PC-3 (cell line): ENCODE measurements at regions not wholly inside any gene's neighbourhood (a gene's known extent, or its start where the extent isn't known, plus 50 kb on each side); places are given as distances from the start of the nearest gene placed in this dataset.

ENCODE experiments used
- EZH2 ChIP-seq: fragments of 300-600 bp; sonication (generic); IDR thresholded peaks from one replicate; pipeline ENCODE4 v1.6.1; 2017; ENCODE audit warnings: antibody characterized with exemption, mild to moderate bottlenecking, low read length; ENCODE audit not compliant: unreplicated experiment
- EZH2phosphoT487 ChIP-seq: fragments of 300-600 bp; sonication (generic); IDR thresholded peaks from 2 replicates; pipeline ENCODE4 v1.6.1; 2018; ENCODE audit warnings: mild to moderate bottlenecking, antibody characterized with exemption, low read length, borderline replicate concordance
- TF ChIP-seq, protein P1 (sequence below): fragments of 300-600 bp; sonication (generic); conservative IDR thresholded peaks from 2 replicates; pipeline ENCODE4 v1.5.1; 2017; ENCODE audit warnings: antibody characterized with exemption, low read depth, mild to moderate bottlenecking, low read length

GRCh38 chr7:96870185-96870584 lies 135.2 kb upstream of the DLX6 start:
- TF ChIP-seq, protein P1, sequence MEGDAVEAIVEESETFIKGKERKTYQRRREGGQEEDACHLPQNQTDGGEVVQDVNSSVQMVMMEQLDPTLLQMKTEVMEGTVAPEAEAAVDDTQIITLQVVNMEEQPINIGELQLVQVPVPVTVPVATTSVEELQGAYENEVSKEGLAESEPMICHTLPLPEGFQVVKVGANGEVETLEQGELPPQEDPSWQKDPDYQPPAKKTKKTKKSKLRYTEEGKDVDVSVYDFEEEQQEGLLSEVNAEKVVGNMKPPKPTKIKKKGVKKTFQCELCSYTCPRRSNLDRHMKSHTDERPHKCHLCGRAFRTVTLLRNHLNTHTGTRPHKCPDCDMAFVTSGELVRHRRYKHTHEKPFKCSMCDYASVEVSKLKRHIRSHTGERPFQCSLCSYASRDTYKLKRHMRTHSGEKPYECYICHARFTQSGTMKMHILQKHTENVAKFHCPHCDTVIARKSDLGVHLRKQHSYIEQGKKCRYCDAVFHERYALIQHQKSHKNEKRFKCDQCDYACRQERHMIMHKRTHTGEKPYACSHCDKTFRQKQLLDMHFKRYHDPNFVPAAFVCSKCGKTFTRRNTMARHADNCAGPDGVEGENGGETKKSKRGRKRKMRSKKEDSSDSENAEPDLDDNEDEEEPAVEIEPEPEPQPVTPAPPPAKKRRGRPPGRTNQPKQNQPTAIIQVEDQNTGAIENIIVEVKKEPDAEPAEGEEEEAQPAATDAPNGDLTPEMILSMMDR = no peak
- TF ChIP-seq EZH2 = no peak
- TF ChIP-seq EZH2phosphoT487 = no peak
